Uterus (tissue), 2 donors: ENCODE measurements at regions not wholly inside any gene's neighbourhood (a gene's known extent, or its start where the extent isn't known, plus 50 kb on each side); places are given as distances from the start of the nearest gene placed in this dataset.

Source experiments
- POLR2A ChIP-seq, 2 donors: fragments of 450-650 bp; IDR thresholded peaks; one replicate each; pipeline ENCODE4 v1.6.1; 2016; ENCODE audit warnings: antibody characterized with exemption in 2 of 2, mild to moderate bottlenecking in 1 of 2, moderate library complexity in 1 of 2
- TF ChIP-seq, protein P1 (sequence below), 4 experiments: fragments of 200-600 bp in 2 of 4; fragments of 450-650 bp in 2 of 4; sonication (generic) in 2 of 4; IDR thresholded peaks; one replicate each; pipeline ENCODE4 v1.5.1; 2016 to 2019; ENCODE audit warnings: antibody characterized with exemption in 4 of 4, mild to moderate bottlenecking in 2 of 4, moderate library complexity in 1 of 4

GRCh38 chr20:12294678-12295077 lies 377.0 kb downstream of the BTBD3 start:
- no peak for TF ChIP-seq POLR2A (IDR thresholded peaks at IDR 0.05)
- TF ChIP-seq, protein P1, sequence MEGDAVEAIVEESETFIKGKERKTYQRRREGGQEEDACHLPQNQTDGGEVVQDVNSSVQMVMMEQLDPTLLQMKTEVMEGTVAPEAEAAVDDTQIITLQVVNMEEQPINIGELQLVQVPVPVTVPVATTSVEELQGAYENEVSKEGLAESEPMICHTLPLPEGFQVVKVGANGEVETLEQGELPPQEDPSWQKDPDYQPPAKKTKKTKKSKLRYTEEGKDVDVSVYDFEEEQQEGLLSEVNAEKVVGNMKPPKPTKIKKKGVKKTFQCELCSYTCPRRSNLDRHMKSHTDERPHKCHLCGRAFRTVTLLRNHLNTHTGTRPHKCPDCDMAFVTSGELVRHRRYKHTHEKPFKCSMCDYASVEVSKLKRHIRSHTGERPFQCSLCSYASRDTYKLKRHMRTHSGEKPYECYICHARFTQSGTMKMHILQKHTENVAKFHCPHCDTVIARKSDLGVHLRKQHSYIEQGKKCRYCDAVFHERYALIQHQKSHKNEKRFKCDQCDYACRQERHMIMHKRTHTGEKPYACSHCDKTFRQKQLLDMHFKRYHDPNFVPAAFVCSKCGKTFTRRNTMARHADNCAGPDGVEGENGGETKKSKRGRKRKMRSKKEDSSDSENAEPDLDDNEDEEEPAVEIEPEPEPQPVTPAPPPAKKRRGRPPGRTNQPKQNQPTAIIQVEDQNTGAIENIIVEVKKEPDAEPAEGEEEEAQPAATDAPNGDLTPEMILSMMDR (IDR thresholded peaks at IDR 0.05), result no peak
